Pancreas (tissue), 10 donors: ENCODE measurements at regions not wholly inside any gene's neighbourhood (a gene's known extent, or its start where the extent isn't known, plus 50 kb on each side); places are given as distances from the start of the nearest gene placed in this dataset.

ENCODE experiments used
- ATAC-seq, 4 donors: fragments of 200-7000 bp; cut with Tn5 transposase; one replicate each; pipeline versions ENCODE4 v1.8.0 to v1.9.1; 2020; ENCODE audit warnings: mild to moderate bottlenecking in 4 of 4, moderate library complexity in 4 of 4
- DNase-seq, 6 donors: peaks; one replicate each; pipeline ENCODE4 v3.0.0-alpha.2; 2020
- FAIRE-seq: peaks from 2 replicates; lab custom pipeline; 2012; peaks lifted over from hg19 to GRCh38; lab: Jason Lieb, UNC
- H3K27ac ChIP-seq, 4 donors: fragments of 200-600 bp; sonication (generic); 1 replicate in 3 of 4; 2 replicates in 1 of 4; pipeline versions ENCODE4 v1.5.0 to v1.8.0; 2020
- H3K27me3 ChIP-seq, 4 donors: fragments of 200-600 bp; one replicate each; pipeline ENCODE4 v1.8.0; 2021
- H3K36me3 ChIP-seq, 3 donors: fragments of 200-600 bp; sonication (generic) in 1 of 3; one replicate each; pipeline versions ENCODE4 v1.5.0 to v1.8.0; 2020 to 2021
- H3K4me1 ChIP-seq, 3 donors: fragments of 200-600 bp; one replicate each; pipeline ENCODE4 v1.8.0; 2021
- H3K4me3 ChIP-seq, 4 donors: fragments of 200-600 bp; sonication (generic) in 2 of 4; one replicate each; pipeline versions ENCODE4 v1.5.0 to v1.8.0; 2020 to 2021
- H3K9me3 ChIP-seq, 4 donors: fragments of 200-600 bp; one replicate each; pipeline ENCODE4 v1.8.0; 2021
- WGBS, 2 donors: extraction: QIAGEN DNeasy Blood & Tissue Kit; methylation state at CpG; one replicate each; pipeline ENCODE4 v1.1.7; 2013; 5-methylcytosine and 5-hydroxymethylcytosine counted together
- intact Hi-C, 3 donors: fragments of 100-400 bp; cut with DNase I; formaldehyde crosslinking; loops; one replicate each; pipeline versions ENCODE4 v1.11.1 to v1.14.2; 2022
- TF ChIP-seq, protein P1 (sequence below), 4 donors: fragments of 200-600 bp; sonication (generic) in 3 of 4; IDR thresholded peaks; one replicate each; pipeline versions ENCODE4 v1.5.0 to v1.8.0; 2021; ENCODE audit warnings: antibody characterized with exemption in 4 of 4
- donor health status: healthy with polysubstance abuse.
- donor health status: DM: no; HTN: no; CAD: no; lungs with moderate emphysema.
- donor health status: DM: no; HTN: no; CAD: no.
- donor health status: control.
- donor health status: control.
- donor health status: Bipolar disorder and iron deficiency.
- donor health status: DM: yes; HTN: yes; CAD: no.
- donor health status: DM: no; HTN: no; CAD: no.
- donor health status: DM: no; HTN: no; CAD: no.
- donor health status: DM: yes; HTN: yes; CAD: no.

DNA sequence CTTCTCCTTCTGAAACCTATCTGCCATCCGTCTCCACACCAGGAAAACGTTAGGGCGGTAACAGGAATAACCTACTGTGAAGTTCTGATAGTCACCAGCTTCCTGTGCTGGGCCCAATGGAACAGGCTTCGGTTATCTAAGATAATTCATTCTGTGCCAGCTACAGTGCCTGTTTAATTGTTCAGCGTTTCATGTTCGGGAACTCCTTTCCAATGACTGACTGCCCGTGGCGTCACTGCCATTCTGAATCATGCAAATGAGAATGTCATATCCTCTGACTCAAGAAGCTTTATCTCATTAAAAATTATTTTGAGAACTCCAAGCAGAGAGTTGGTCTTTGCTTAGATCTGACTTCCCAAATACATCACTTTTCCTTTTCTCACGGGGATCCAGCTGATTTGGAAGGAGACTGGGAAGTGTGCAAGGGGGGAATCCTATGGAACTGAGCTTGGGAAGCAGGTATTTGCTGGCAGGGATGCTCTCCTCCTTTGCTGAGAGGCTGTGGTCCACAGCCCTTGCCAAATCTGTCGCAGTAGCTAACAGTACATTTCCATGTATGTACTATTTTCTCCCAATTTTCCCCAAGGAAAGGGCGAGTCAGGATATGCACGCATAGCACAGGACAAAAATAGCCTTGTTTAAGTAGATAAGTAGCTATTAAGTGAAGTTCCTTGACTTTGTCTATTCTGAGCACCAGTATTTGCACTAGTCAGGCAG is 358.7 kb downstream of the LTN1 start:
- intact Hi-C loops: no loop called here
- peak in 1 of 4 donors; percentile 30 for ATAC-seq
- TF ChIP-seq, protein P1, sequence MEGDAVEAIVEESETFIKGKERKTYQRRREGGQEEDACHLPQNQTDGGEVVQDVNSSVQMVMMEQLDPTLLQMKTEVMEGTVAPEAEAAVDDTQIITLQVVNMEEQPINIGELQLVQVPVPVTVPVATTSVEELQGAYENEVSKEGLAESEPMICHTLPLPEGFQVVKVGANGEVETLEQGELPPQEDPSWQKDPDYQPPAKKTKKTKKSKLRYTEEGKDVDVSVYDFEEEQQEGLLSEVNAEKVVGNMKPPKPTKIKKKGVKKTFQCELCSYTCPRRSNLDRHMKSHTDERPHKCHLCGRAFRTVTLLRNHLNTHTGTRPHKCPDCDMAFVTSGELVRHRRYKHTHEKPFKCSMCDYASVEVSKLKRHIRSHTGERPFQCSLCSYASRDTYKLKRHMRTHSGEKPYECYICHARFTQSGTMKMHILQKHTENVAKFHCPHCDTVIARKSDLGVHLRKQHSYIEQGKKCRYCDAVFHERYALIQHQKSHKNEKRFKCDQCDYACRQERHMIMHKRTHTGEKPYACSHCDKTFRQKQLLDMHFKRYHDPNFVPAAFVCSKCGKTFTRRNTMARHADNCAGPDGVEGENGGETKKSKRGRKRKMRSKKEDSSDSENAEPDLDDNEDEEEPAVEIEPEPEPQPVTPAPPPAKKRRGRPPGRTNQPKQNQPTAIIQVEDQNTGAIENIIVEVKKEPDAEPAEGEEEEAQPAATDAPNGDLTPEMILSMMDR (IDR thresholded peaks at IDR 0.05): no peak
- H3K27ac ChIP-seq: no peak overlapping the region
- no peak for DNase-seq
- no peaks in the 10 kb centered on the region for H3K36me3 ChIP-seq
- no peaks in the 10 kb centered on the region for H3K9me3 ChIP-seq
- no peak overlapping the region for H3K4me3 ChIP-seq
- FAIRE-seq: no peak
- H3K27me3 ChIP-seq: no peaks in the 10 kb centered on the region
- WGBS, 2 donors: 80 to 84% methylated on average over 12 of the region's 12 CpGs
- no peaks in the 10 kb centered on the region for H3K4me1 ChIP-seq

DNA sequence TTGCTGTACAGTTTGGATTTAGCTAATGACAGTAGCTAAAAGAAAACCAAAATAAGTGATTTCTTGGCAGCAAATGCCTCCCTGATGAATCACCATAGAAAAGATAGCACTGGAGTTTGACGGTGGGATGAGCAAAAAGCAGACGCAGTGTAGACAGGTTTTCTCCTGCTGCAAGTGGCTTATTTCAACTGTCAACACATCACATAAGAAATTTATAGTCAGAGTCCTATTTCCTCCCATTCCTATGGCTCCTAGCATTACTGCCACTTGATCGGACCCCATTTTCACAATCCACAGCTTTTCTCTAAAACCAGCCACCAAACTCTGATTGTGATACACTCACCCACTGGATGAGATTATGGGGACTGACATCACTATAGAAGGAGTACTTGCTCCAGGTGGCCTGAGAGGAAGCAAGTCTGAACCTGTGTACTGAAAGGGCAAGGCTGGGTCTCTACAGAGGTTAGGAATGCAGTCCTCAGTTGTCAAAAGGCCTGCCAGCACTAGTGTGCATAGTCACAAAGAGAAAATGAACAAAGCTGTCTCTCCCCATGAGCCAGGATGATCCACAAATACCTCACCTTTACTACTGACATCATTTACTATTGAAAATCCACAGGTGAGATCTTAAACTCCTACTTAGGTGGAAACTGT is 359.8 kb downstream of the LTN1 start:
- DNase-seq (no peak), ATAC-seq (no peak), FAIRE-seq (no peak)
- intact Hi-C loops: no loop called here
- no peaks in the 10 kb centered on the region for H3K9me3 ChIP-seq
- H3K27me3 ChIP-seq: no peaks in the 10 kb centered on the region
- H3K4me3 ChIP-seq: no peak overlapping the region
- 61 to 71% methylated on average over 3 of the region's 3 CpGs for WGBS, 2 donors
- no peaks in the 10 kb centered on the region for H3K4me1 ChIP-seq
- no peak overlapping the region for H3K27ac ChIP-seq
- TF ChIP-seq, protein P1 (IDR thresholded peaks at IDR 0.05): no peak
- no peaks in the 10 kb centered on the region for H3K36me3 ChIP-seq

DNA sequence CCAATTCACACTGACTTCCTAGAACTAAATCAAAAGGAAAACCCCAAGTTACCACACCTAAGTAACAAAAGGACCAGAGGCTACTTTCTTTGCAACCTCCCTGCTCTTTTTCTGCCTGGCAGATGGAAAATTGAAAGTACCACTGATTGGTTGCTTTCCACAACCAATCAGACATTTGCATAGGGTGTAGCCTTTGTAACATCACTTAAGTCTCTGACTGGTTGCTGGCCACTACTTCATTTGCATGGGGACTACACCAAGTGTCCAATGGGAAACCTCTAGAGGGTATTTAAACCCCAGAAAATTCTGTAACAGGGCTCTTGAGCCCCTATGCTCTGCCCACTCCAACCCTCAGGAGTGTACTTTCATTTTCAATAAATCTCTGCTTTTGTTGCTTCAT is 365.0 kb downstream of the LTN1 start:
- TF ChIP-seq, protein P1 (IDR thresholded peaks at IDR 0.05): no peak
- ATAC-seq (no peak), DNase-seq (no peak), FAIRE-seq (no peak)
- Histone ChIP-seq H3K9me3 (no peaks in the 10 kb centered on the region), H3K27ac (no peak overlapping the region), H3K27me3 (no peaks in the 10 kb centered on the region), H3K4me1 (no peaks in the 10 kb centered on the region), H3K36me3 (no peaks in the 10 kb centered on the region), H3K4me3 (no peak overlapping the region)
- intact Hi-C loops: no loop called here

DNA sequence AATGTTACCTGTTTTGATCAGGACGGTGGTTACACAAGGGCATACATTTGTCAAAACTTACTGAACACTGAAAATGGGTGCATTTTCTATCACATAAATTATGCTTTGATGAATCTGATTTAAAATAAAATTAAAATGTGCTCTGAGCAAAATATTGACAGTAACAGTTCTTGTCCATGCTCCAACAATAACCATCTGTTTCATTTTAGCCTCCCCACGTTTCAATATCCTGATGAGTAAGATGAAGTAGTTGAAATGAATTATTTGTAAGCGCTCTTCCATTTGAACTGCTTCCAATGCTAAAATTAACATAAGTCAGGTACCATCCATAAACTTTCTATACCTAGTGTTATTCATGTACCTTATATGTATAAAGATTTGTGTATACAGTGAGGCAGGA is 365.4 kb downstream of the LTN1 start:
- Histone ChIP-seq H3K36me3 (no peaks in the 10 kb centered on the region), H3K4me3 (no peak overlapping the region), H3K4me1 (no peaks in the 10 kb centered on the region), H3K27ac (no peak overlapping the region), H3K27me3 (no peaks in the 10 kb centered on the region), H3K9me3 (no peaks in the 10 kb centered on the region)
- 88 to 89% methylated on average over 3 of the region's 3 CpGs for WGBS, 2 donors
- FAIRE-seq (no peak), ATAC-seq (no peak), DNase-seq (no peak)
- intact Hi-C loops: no loop called here
- TF ChIP-seq, protein P1 (IDR thresholded peaks at IDR 0.05): no peak

DNA sequence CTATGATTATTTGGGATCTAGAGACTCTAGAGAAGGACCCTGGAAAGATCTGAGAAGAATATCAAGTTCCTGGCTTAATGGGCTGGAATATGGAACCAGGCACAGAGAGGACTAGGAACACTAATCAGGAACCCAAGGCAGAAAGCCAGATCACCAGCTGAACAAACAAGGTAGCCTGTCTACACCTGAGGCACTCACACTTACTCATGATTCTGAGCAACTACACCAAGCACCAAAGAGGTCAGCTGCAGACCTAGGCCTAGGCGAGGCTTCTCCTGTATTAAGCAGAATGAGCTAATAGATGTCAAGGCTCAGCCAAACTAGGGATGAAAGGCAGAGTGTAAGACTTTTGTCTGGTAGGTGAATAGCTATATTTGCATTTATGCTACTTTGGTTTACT is 368.1 kb downstream of the LTN1 start:
- TF ChIP-seq, protein P1 (IDR thresholded peaks at IDR 0.05): no peak
- no peaks in the 10 kb centered on the region for H3K4me1 ChIP-seq
- FAIRE-seq (no peak), DNase-seq (peak in 4 of 6 donors; percentile 55 to 71 (median 67)), ATAC-seq (peak; percentile 81 to 94 (median 90))
- no peaks in the 10 kb centered on the region for H3K27me3 ChIP-seq
- H3K9me3 ChIP-seq: no peaks in the 10 kb centered on the region
- H3K36me3 ChIP-seq: no peaks in the 10 kb centered on the region
- H3K27ac ChIP-seq: no peak overlapping the region
- intact Hi-C loops: no loop called here
- 39 to 52% methylated on average over 1 of the region's 1 CpG for WGBS, 2 donors
- H3K4me3 ChIP-seq: no peak overlapping the region
